A204.1 (cell line): ENCODE measurements at regions not wholly inside any gene's neighbourhood (a gene's known extent, or its start where the extent isn't known, plus 50 kb on each side); places are given as distances from the start of the nearest gene placed in this dataset.
"Not testable (repeated sequence)": the region's sequence is repeated elsewhere in the genome, so short reads cannot be mapped to it uniquely, and the experiment has no call there.

Experiments
- FAIRE-seq: peaks from 2 replicates; lab custom pipeline; 2012; peaks lifted over from hg19 to GRCh38; lab: Jason Lieb, UNC

GRCh38 chr6:127406722-127407121 lies 52.5 kb downstream of the KIAA0408 start:
- FAIRE-seq = not testable (repeated sequence)

GRCh38 chr6:127406122-127406521 lies 53.1 kb downstream of the KIAA0408 start:
- FAIRE-seq = no peak

- no peak for FAIRE-seq
Measured at GRCh38 chr6:127404594-127405178, 54.5 kb downstream of the KIAA0408 start.

- FAIRE-seq = no peak
Measured at GRCh38 chr6:127404133-127404532, 55.1 kb downstream of the KIAA0408 start.

GRCh38 chr6:127403636-127404035 lies 55.6 kb downstream of the KIAA0408 start:
- FAIRE-seq = no peak

- FAIRE-seq = no peak
Measured at GRCh38 chr6:127402890-127403617, 56.1 kb downstream of the KIAA0408 start.

GRCh38 chr6:127397729-127398630 lies 54.6 kb upstream of the ECHDC1 start:
- peak; percentile 66 for FAIRE-seq

- not testable (repeated sequence) for FAIRE-seq
Measured at GRCh38 chr6:127397171-127397597, 53.8 kb upstream of the ECHDC1 start.
